GM18519 (cell line): ENCODE measurements at regions not wholly inside any gene's neighbourhood (a gene's known extent, or its start where the extent isn't known, plus 50 kb on each side); places are given as distances from the start of the nearest gene placed in this dataset.
"Not testable (repeated sequence)": the region's sequence is repeated elsewhere in the genome, so short reads cannot be mapped to it uniquely, and the experiment has no call there.

ENCODE experiments used
- ATAC-seq: cut with Tn5 transposase; IDR thresholded peaks from one replicate; pipeline ENCODE4 v1.9.1; 2021; ENCODE audit warnings: mild to moderate bottlenecking, moderate library complexity; ENCODE audit not compliant: unreplicated experiment, low FRiP score

DNA sequence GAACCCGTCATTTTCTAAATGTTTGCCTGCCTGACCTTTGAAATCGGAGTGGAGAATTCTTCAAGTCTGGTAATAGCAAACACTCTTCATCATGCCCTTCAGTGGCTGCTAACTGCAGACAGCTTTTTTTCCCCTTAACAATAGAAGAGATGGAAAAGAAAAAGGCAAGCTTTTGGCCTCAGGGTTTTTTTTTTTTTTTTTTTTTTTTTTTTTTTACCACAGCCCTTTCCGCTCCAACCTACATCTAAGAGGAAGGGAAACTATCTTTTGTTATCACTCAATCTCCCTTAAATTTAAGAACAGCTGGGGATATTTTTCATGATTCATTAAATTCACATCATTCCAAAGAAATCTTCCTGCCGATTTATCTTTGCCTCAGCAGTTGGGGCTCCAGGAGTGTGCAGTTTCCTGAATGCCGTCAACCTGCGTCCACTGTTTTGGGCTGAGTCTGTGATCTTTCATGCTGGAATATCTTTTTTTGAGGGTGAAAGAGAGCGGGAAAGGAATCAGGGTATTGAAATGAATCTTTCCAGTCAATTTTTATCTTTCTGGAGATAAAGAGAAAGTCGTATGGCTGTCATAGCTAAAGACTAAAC is 144.5 kb upstream of the SMYD2 start:
- ATAC-seq: no peak

- no peak for ATAC-seq
Observed at GRCh38 chr1:214141486-214141885, 139.5 kb upstream of the SMYD2 start.

GRCh38 chr1:214143006-214143992 is 137.7 kb upstream of the SMYD2 start:
- ATAC-seq: no peak

DNA sequence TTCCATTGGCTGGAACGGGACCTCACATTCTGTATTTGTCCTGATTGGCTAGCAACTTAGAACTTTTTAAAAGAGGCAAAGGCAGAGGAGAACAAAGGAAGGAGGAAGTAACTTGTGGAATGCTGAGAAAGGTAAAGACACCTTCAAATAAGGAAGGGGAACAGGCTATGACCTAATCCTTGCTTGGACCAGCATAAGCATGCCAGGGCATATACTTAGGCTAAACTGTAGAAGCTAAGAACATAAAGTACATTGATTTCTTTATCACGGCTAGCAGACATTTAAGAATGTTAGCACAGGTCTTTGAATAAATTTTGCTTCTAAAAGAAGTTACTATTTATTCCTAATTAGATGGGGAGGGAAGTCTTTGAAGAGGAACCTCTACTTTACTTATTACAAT is 136.4 kb upstream of the SMYD2 start:
- not testable (repeated sequence) for ATAC-seq

- ATAC-seq: peak; percentile 42
Observed at GRCh38 chr1:214146523-214146922, 134.4 kb upstream of the SMYD2 start.

GRCh38 chr1:214154596-214155292 is 126.2 kb upstream of the SMYD2 start:
- ATAC-seq: no peak

GRCh38 chr1:214155987-214156625 is 124.9 kb upstream of the SMYD2 start:
- ATAC-seq: no peak

DNA sequence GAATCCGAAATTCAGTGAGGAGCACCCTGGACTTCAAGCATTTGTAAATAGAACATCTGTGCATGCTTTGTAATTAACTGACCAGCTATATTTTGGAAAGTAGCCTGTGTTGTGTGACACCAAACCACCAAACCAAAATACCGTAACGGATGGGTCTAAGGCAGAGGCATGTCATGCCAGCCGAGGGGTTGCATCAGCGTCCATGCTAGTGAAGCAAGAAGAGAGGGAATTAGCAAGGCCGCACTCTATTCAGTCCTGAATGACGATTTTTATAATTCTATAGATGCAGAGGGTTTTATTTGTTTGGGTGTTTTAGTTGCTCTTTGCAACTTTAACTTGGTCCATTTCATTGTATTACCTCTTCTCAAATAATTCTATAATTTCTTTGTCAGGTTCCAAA is 116.8 kb upstream of the SMYD2 start:
- ATAC-seq: no peak

GRCh38 chr1:214165850-214166374 is 115.0 kb upstream of the SMYD2 start:
- no peak for ATAC-seq

GRCh38 chr1:214174508-214175199 is 106.3 kb upstream of the SMYD2 start:
- ATAC-seq: no peak

DNA sequence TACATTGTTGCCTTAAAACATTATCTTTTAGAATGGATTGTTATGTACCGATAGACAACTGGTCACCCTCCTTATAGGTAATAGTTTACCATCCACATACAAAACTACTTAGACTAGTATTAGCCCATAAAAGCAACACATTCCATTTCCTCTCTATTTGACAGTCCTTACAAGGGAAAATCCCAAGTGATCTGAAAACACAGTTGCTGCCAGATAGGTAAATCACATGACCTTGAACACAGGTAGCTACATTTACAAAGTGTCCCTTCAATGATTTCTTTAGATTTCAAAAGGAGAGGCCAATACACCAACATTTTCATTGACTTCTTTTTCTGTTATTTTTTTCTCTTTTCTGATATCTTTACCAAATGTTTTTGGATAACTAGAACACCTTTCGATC is 102.9 kb upstream of the SMYD2 start:
- ATAC-seq: no peak

- ATAC-seq: no peak
Observed at GRCh38 chr1:214184992-214185391, 96.0 kb upstream of the SMYD2 start.

GRCh38 chr1:214186103-214186824 is 94.7 kb upstream of the SMYD2 start:
- ATAC-seq: no peak

DNA sequence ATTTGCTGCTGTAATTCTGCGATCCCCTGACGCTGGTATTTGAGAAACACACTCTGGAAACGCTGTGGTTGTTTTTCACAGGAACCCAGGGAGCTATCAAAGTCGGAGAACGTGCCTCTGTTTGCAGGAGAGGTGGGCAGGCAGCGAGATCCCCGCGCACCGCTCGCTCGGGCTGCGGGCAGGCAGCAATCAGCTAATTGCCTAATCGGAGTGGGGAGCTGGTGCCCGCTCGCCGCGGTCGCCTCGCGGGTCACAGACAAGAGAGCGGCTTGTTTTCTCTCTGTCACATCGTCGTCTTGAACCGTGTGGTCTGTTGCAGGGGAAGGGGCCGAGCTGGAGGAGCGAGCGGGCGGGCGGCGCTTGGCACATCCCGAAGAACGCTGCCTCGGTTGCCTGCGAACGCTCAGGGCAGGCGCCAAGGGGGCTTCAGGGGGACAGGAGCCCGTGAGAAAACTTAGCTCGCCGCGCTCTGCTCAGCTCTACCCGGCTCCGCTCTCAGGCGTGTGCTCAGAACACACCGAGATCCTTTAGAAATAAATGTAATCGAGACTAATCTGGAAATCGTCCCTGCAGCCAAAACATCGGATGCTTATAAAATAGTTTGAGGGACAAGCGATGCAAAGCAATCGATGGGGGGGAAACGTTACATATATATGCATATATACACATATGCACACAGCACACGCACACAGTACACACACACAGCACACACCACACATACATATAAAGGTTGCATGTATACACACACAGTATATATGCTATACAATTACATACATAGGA is 93.6 kb upstream of the SMYD2 start:
- no peak for ATAC-seq

DNA sequence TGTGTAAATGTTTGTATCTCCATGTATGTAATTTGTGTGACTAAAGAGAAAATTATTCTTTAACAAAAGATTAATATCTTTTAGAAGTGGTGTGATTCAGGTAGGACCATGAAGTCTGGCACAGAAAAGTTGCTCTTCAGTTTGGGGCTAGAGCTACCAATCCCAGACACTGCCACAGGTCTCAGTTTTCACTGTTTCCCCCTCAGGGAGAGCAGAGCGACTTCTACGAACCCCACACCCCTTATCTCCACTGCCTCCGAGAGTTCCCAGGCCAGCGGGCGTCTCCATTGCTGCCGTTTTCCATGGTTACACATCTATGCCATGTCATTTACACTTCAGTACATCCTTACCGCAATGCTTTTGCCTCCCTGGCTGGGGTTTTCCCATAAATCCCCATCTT is 93.0 kb upstream of the SMYD2 start:
- no peak for ATAC-seq

- ATAC-seq: no peak
Observed at GRCh38 chr1:214188835-214189234, 92.1 kb upstream of the SMYD2 start.

GRCh38 chr1:214192825-214193643 is 87.9 kb upstream of the SMYD2 start:
- no peak for ATAC-seq

GRCh38 chr1:214193691-214194090 is 87.3 kb upstream of the SMYD2 start:
- ATAC-seq: no peak
